Karpas-422 (cell line): ENCODE measurements at regions not wholly inside any gene's neighbourhood (a gene's known extent, or its start where the extent isn't known, plus 50 kb on each side); places are given as distances from the start of the nearest gene placed in this dataset.

Source experiments
- DNase-seq: peaks from one replicate; pipeline ENCODE4 v3.0.0-alpha.2; 2015
- H2AFZ ChIP-seq: fragments of 200-600 bp; sonication (generic); 2 replicates; pipeline ENCODE4 v1.6.1; 2014; ENCODE audit warnings: antibody characterized with exemption, low read length, mixed read lengths
- H3K27ac ChIP-seq: fragments of 200-600 bp; sonication (generic); 2 replicates; pipeline ENCODE4 v1.5.1; 2014; ENCODE audit warnings: mild to moderate bottlenecking, low read length, moderate library complexity
- H3K27me3 ChIP-seq: fragments of 200-600 bp; sonication (generic); 2 replicates; pipeline ENCODE4 v1.6.1; 2014; ENCODE audit warnings: low read length, mixed read lengths
- H3K36me3 ChIP-seq: fragments of 200-600 bp; sonication (generic); 2 replicates; pipeline ENCODE4 v1.6.1; 2014; ENCODE audit warnings: low read length, mixed read lengths; ENCODE audit not compliant: insufficient read depth
- H3K4me1 ChIP-seq: fragments of 200-600 bp; sonication (generic); 2 replicates; pipeline ENCODE4 v1.6.1; 2014; ENCODE audit warnings: mild to moderate bottlenecking, low read length, mixed read lengths
- H3K4me2 ChIP-seq: fragments of 200-600 bp; sonication (generic); 2 replicates; pipeline ENCODE4 v1.6.1; 2014; ENCODE audit warnings: low read length, low read depth, mild to moderate bottlenecking; ENCODE audit not compliant: poor library complexity, severe bottlenecking
- H3K4me3 ChIP-seq: fragments of 200-600 bp; sonication (generic); 2 replicates; pipeline ENCODE4 v1.5.1; 2014; ENCODE audit warnings: mild to moderate bottlenecking, antibody characterized with exemption, low read length, mixed read lengths
- H3K79me2 ChIP-seq: fragments of 200-600 bp; sonication (generic); 2 replicates; pipeline ENCODE4 v1.6.1; 2014; ENCODE audit warnings: mild to moderate bottlenecking, low read length, mixed read lengths
- H3K9ac ChIP-seq: fragments of 200-600 bp; sonication (generic); 2 replicates; pipeline ENCODE4 v1.6.0; 2014; ENCODE audit warnings: low read length
- H3K9me2 ChIP-seq: fragments of 200-600 bp; sonication (generic), shearing (Covaris generic); replicated peaks from 2 replicates; pipeline ENCODE4 v1.6.0; 2014; ENCODE audit warnings: mild to moderate bottlenecking, low read length, moderate library complexity; ENCODE audit not compliant: insufficient read depth
- H3K9me3 ChIP-seq: fragments of 300-700, 200-600 bp; sonication (generic); 2 replicates; pipeline ENCODE4 v1.6.1; 2014; ENCODE audit warnings: low read length, mixed read lengths
- H4K20me1 ChIP-seq: fragments of 200-600 bp; sonication (generic); 2 replicates; pipeline ENCODE4 v1.6.1; 2014; ENCODE audit warnings: mild to moderate bottlenecking, antibody characterized with exemption, low read length, low read depth; ENCODE audit not compliant: insufficient read depth

DNA sequence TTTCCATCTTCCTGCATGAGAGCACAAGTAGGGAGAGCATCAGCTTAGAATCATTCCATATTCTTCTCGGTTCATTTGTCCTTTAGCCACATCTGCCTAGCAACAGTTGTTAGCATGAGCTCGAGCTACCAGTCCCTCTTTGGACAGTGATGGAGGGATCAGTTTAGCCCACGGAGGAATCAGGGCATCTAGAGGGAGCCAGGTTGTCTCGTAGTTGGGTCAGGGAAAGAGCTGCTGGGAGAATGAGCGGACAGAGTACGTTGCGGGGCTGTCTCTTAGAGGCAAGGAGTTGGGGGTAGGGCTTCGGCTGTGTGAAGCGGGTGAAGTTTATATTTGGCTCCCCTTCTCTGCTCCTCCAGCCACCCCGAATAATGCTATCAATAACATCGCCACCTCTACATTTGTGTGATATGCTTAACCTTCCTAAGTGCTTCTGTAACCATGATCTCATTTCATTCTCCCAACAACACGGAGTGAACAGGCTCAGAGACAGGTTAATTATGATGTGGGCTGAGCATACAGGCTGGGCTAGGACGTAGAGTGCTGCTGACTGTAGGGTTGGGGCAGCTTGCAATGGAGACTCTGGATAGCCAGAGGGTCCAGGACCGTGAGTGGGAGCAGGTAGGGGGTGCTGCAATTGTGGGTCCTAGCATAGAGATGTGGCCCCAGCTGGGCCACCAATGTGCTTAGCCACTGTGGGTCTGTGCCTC, 72.6 kb downstream of the FRMPD3 start:
- no peak for DNase-seq
- peaks cover 37% of the 10 kb centered on the region for H3K4me1 ChIP-seq
- H3K36me3 ChIP-seq, result no peaks in the 10 kb centered on the region
- no peaks in the 10 kb centered on the region for H3K9me3 ChIP-seq
- H3K4me3 ChIP-seq, result no peak overlapping the region
- H3K9ac ChIP-seq, result no peak overlapping the region
- no peaks in the 10 kb centered on the region for H3K27me3 ChIP-seq
- no peak overlapping the region for H3K27ac ChIP-seq
- no peak overlapping the region for H2AFZ ChIP-seq
- H3K79me2 ChIP-seq, result no peaks in the 10 kb centered on the region
- peak overlapping the region; percentile 10 for H3K4me2 ChIP-seq
- 0 out of 2 replicates have a peak, but pooled peaks cover 7% of the 10 kb centered on the region for H4K20me1 ChIP-seq
- H3K9me2 ChIP-seq, result no peaks in the 10 kb centered on the region

DNA sequence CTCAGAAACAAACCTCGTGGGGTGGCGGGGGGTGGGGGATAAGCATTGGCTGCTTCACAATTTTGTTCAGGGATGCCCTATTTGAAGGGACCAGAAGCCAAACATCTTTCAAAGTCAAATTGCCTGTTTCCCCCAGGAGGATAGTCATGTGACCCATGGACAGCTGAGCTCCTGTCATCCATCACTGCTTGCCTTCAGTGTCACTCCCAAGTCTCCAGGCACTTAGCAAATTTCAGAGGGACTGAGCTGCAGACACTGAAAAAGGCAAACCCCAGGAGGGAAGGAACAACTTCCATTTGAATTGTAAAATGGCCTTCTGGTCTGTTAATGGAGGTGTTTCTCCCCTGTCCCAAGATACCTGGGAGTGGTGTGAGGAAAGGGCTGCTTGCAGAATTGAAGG, 73.4 kb downstream of the FRMPD3 start:
- Histone ChIP-seq H3K27me3 (no peaks in the 10 kb centered on the region), H3K9ac (no peak overlapping the region), H3K36me3 (no peaks in the 10 kb centered on the region), H3K4me2 (peak overlapping the region; percentile 10), H2AFZ (no peak overlapping the region), H3K79me2 (no peaks in the 10 kb centered on the region), H3K4me1 (peaks cover 37% of the 10 kb centered on the region), H4K20me1 (0 out of 2 replicates have a peak, but pooled peaks cover 7% of the 10 kb centered on the region), H3K4me3 (no peak overlapping the region), H3K27ac (no peak overlapping the region), H3K9me3 (no peaks in the 10 kb centered on the region), H3K9me2 (no peaks in the 10 kb centered on the region)
- peak; percentile 56 for DNase-seq

- Histone ChIP-seq H3K27me3 (no peaks in the 10 kb centered on the region), H3K36me3 (no peaks in the 10 kb centered on the region), H3K9me3 (no peaks in the 10 kb centered on the region), H2AFZ (no peak overlapping the region), H4K20me1 (0 out of 2 replicates have a peak, but pooled peaks cover 4% of the 10 kb centered on the region), H3K79me2 (no peaks in the 10 kb centered on the region), H3K9ac (no peak overlapping the region), H3K4me3 (no peak overlapping the region), H3K4me1 (peaks cover 33% of the 10 kb centered on the region), H3K27ac (no peak overlapping the region), H3K9me2 (no peaks in the 10 kb centered on the region), H3K4me2 (no peak overlapping the region)
- DNase-seq, result peak; percentile 56
These were observed 76.7 kb downstream of the FRMPD3 start for GRCh38 chrX:107526141-107526540.

DNA sequence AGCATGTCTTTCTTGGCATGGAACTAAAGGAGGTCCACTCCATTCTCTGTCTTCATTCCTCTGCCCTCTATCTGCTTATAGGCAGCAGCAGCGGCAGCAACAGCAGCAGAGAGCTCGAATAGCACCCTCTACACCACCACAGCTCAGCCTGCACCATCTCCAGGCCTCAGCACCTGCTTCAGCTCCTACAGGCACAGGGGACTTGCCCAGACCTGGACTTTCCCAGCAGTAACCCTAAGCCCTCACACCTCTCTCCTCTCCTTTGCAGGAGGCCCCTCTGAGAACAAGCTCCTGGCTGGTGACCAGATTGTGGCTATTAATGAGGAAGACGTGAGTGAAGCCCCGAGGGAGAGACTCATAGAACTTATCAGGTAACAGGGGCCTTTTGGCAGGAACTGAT, 80.7 kb downstream of the FRMPD3 start:
- Histone ChIP-seq H3K4me3 (no peak overlapping the region), H3K9me3 (no peaks in the 10 kb centered on the region), H3K79me2 (no peaks in the 10 kb centered on the region), H3K27ac (no peak overlapping the region), H4K20me1 (0 out of 2 replicates have a peak, but pooled peaks cover 3% of the 10 kb centered on the region), H3K4me1 (peaks cover 11% of the 10 kb centered on the region), H3K9ac (no peak overlapping the region), H3K9me2 (no peaks in the 10 kb centered on the region), H3K4me2 (no peak overlapping the region), H3K27me3 (no peaks in the 10 kb centered on the region), H3K36me3 (no peaks in the 10 kb centered on the region), H2AFZ (no peak overlapping the region)
- DNase-seq, result no peak

GRCh38 chrX:107537815-107538214, 88.4 kb downstream of the FRMPD3 start:
- H3K27ac ChIP-seq, result no peak overlapping the region
- no peaks in the 10 kb centered on the region for H4K20me1 ChIP-seq
- no peaks in the 10 kb centered on the region for H3K9me2 ChIP-seq
- no peaks in the 10 kb centered on the region for H3K9me3 ChIP-seq
- peaks cover 14% of the 10 kb centered on the region for H3K4me1 ChIP-seq
- H3K79me2 ChIP-seq, result no peaks in the 10 kb centered on the region
- no peak overlapping the region for H3K4me3 ChIP-seq
- no peak overlapping the region for H3K4me2 ChIP-seq
- no peak overlapping the region for H2AFZ ChIP-seq
- H3K36me3 ChIP-seq, result no peaks in the 10 kb centered on the region
- no peaks in the 10 kb centered on the region for H3K27me3 ChIP-seq
- peak; percentile 84 for DNase-seq
- no peak overlapping the region for H3K9ac ChIP-seq

- H3K27me3 ChIP-seq, result no peaks in the 10 kb centered on the region
- no peak overlapping the region for H2AFZ ChIP-seq
- no peak overlapping the region for H3K9ac ChIP-seq
- H3K9me2 ChIP-seq, result no peaks in the 10 kb centered on the region
- no peaks in the 10 kb centered on the region for H3K79me2 ChIP-seq
- no peaks in the 10 kb centered on the region for H4K20me1 ChIP-seq
- H3K9me3 ChIP-seq, result no peaks in the 10 kb centered on the region
- no peak overlapping the region for H3K27ac ChIP-seq
- H3K36me3 ChIP-seq, result no peaks in the 10 kb centered on the region
- H3K4me1 ChIP-seq, result peaks cover 14% of the 10 kb centered on the region
- no peak overlapping the region for H3K4me2 ChIP-seq
- no peak for DNase-seq
- no peak overlapping the region for H3K4me3 ChIP-seq
These were observed 87.1 kb upstream of the PRPS1 start for GRCh38 chrX:107541244-107541643.

- no peaks in the 10 kb centered on the region for H3K27me3 ChIP-seq
- H4K20me1 ChIP-seq, result no peaks in the 10 kb centered on the region
- H3K36me3 ChIP-seq, result no peaks in the 10 kb centered on the region
- H3K4me3 ChIP-seq, result no peak overlapping the region
- H3K4me1 ChIP-seq, result peaks cover 14% of the 10 kb centered on the region
- no peak overlapping the region for H2AFZ ChIP-seq
- no peak for DNase-seq
- no peak overlapping the region for H3K4me2 ChIP-seq
- no peak overlapping the region for H3K27ac ChIP-seq
- no peak overlapping the region for H3K9ac ChIP-seq
- H3K79me2 ChIP-seq, result no peaks in the 10 kb centered on the region
- no peaks in the 10 kb centered on the region for H3K9me2 ChIP-seq
- no peaks in the 10 kb centered on the region for H3K9me3 ChIP-seq
These were observed 86.3 kb upstream of the PRPS1 start for GRCh38 chrX:107542040-107542439.

DNA sequence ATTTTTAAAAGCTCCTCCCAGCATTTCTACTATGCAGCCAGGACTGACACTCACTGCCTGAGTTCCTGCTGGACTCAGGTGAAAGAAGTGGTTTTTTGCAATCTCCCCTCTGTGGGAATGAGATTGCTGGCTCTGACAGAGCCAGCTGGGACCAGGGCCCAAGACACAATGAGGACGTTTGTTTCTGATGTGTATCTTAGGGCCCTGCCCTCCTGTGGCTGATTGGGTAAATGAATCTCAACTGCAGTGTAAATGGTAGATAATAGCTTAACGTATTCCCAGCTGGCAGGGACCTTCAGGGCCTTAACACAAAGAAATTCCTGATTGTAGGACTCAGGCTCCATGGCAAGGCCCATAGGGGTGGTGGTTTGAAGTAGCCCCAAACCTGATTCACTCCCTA, 85.8 kb upstream of the PRPS1 start:
- Histone ChIP-seq H3K27ac (no peak overlapping the region), H3K79me2 (no peaks in the 10 kb centered on the region), H3K4me2 (no peak overlapping the region), H2AFZ (no peak overlapping the region), H3K9me2 (no peaks in the 10 kb centered on the region), H3K9ac (no peak overlapping the region), H3K9me3 (no peaks in the 10 kb centered on the region), H4K20me1 (no peaks in the 10 kb centered on the region), H3K4me3 (no peak overlapping the region), H3K4me1 (peaks cover 14% of the 10 kb centered on the region), H3K36me3 (no peaks in the 10 kb centered on the region), H3K27me3 (no peaks in the 10 kb centered on the region)
- DNase-seq, result peak; percentile 54
